ENCODE measurements at regions not wholly inside any gene's neighbourhood (a gene's known extent, or its start where the extent isn't known, plus 50 kb on each side); places are given as distances from the start of the nearest gene placed in this dataset.

GRCh38 chr11:23423104-23423503, 562.8 kb upstream of the CCDC179 start:
- TF ChIP-seq CTCF (IDR thresholded peaks at IDR 0.05) (no peak), ZFX (IDR thresholded peaks at IDR 0.05; ENCODE audit: borderline replicate concordance) (no peak)
